HCT116 (cell line): ENCODE measurements at regions not wholly inside any gene's neighbourhood (a gene's known extent, or its start where the extent isn't known, plus 50 kb on each side); places are given as distances from the start of the nearest gene placed in this dataset.

Experiments used
- ATAC-seq: fragments of 200-7000 bp; cut with Tn5 transposase; 2 replicates; pipeline ENCODE4 v1.9.1; 2020; ENCODE audit warnings: mild to moderate bottlenecking, moderate library complexity
- BruUV-seq: library from RNA; stranded (reverse); fragments of 400-500 nt; replicated peaks from 2 replicates; lab custom pipeline; 2021; lab: Mats Ljungman, UMichigan
- CTCF ChIA-PET: fragments of 300-600 bp; sonication (Branson Sonifier 250); formaldehyde crosslinking; loops from one replicate; lab custom pipeline; 2021; ENCODE audit warnings: antibody characterized with exemption; lab: Charles Lee
- POLR2A ChIA-PET: fragments of 300-600, 350-600 bp; sonication (Branson Sonifier 250); formaldehyde crosslinking; loops from one replicate; lab custom pipeline; 2021; ENCODE audit warnings: antibody characterized with exemption; lab: Charles Lee
- RAD21 ChIA-PET, 2 experiments: fragments of 300-600 bp; sonication (Branson Sonifier 250); formaldehyde crosslinking; loops; one replicate each; lab custom pipeline; 2023; ENCODE audit warnings: low total read pairs in 2 of 2; ENCODE audit not compliant: uncharacterized antibody in 2 of 2, unreplicated experiment in 2 of 2, low non-redundant PET in 1 of 2; lab: Charles Lee
- DNase-seq: peaks from one replicate; pipeline ENCODE4 v3.0.0-alpha.2; 2010; ENCODE audit warnings: low read depth, low spot score
- H2AFZ ChIP-seq: fragments of 200-600 bp; shearing (Covaris generic), sonication (generic); 2 replicates; pipeline ENCODE4 v1.6.1; 2017; ENCODE audit warnings: low read depth, mixed run types, mixed read lengths, antibody characterized with exemption, low read length; ENCODE audit not compliant: poor library complexity, severe bottlenecking
- H3K27ac ChIP-seq: 2 replicates; pipeline ENCODE4 v1.5.1; 2012; ENCODE audit warnings: low read depth, low read length
- H3K27me3 ChIP-seq: fragments of 200-600 bp; sonication (generic); 2 replicates; pipeline ENCODE4 v1.6.1; 2016; ENCODE audit warnings: mixed run types, low read length, mixed read lengths; ENCODE audit not compliant: insufficient read depth
- H3K36me3 ChIP-seq, 2 experiments: fragments of 200-500 bp in 1 of 2; fragments of 200-600 bp in 1 of 2; sonication (Bioruptor generic) in 1 of 2; sonication (generic) in 1 of 2; 2 replicates each; pipeline versions ENCODE4 v1.5.1 to v1.6.1; 2014 to 2016; ENCODE audit warnings: low read length in 2 of 2, inconsistent platforms in 1 of 2, mixed read lengths in 1 of 2, mixed run types in 1 of 2; ENCODE audit not compliant: insufficient read depth in 2 of 2, control insufficient read depth in 1 of 2
- H3K4me1 ChIP-seq, 2 experiments: fragments of 200-600 bp in 1 of 2; sonication (generic) in 1 of 2; 2 replicates each; pipeline versions ENCODE4 v1.5.1 to v1.6.1; 2012 to 2017; ENCODE audit warnings: low read length in 2 of 2, inconsistent platforms in 1 of 2, mild to moderate bottlenecking in 1 of 2, mixed read lengths in 1 of 2, mixed run types in 1 of 2, moderate library complexity in 1 of 2; ENCODE audit not compliant: insufficient read depth in 2 of 2, control insufficient read depth in 1 of 2
- H3K4me2 ChIP-seq: fragments of 200-600 bp; sonication (generic); 2 replicates; pipeline ENCODE4 v1.6.1; 2017; ENCODE audit warnings: mixed run types, low read length, mixed read lengths
- H3K4me3 ChIP-seq, 2 experiments: fragments of 200-600 bp in 1 of 2; sonication (generic) in 1 of 2; replicated peaks in 1 of 2; 2 replicates each; pipeline ENCODE4 v1.5.1; 2011 to 2016; ENCODE audit warnings: low read length in 2 of 2, control low read depth in 1 of 2, low read depth in 1 of 2, mild to moderate bottlenecking in 1 of 2, mixed read lengths in 1 of 2, mixed run types in 1 of 2
- H3K79me2 ChIP-seq: fragments of 200-600 bp; sonication (generic); 2 replicates; pipeline ENCODE4 v1.6.1; 2017; ENCODE audit warnings: mild to moderate bottlenecking, mixed run types, low read length, moderate library complexity, mixed read lengths; ENCODE audit not compliant: insufficient read depth
- H3K9ac ChIP-seq: fragments of 200-600 bp; sonication (generic); 2 replicates; pipeline ENCODE4 v1.6.1; 2016; ENCODE audit warnings: low read length, mixed read lengths
- H3K9me2 ChIP-seq: fragments of 200-600 bp; sonication (generic), shearing (Covaris generic); 2 replicates; pipeline ENCODE4 v1.6.1; 2017; ENCODE audit warnings: mixed run types, mild to moderate bottlenecking, moderate library complexity; ENCODE audit not compliant: insufficient read depth
- H3K9me3 ChIP-seq, 2 experiments: fragments of 200-500 bp in 1 of 2; fragments of 200-600 bp in 1 of 2; sonication (Bioruptor generic) in 1 of 2; sonication (generic) in 1 of 2; 2 replicates each; pipeline ENCODE4 v1.6.1; 2014 to 2017; ENCODE audit warnings: low read length in 2 of 2, mixed read lengths in 2 of 2, inconsistent platforms in 1 of 2, low read depth in 1 of 2, mild to moderate bottlenecking in 1 of 2, mixed run types in 1 of 2, moderate library complexity in 1 of 2; ENCODE audit not compliant: control insufficient read depth in 1 of 2, insufficient read depth in 1 of 2
- H4K20me1 ChIP-seq: fragments of 200-600 bp; sonication (generic), shearing (Covaris generic); 2 replicates; pipeline ENCODE4 v1.6.1; 2017; ENCODE audit warnings: mixed run types, mild to moderate bottlenecking, moderate library complexity; ENCODE audit not compliant: insufficient read depth
- CBX3 ChIP-seq: IDR thresholded peaks from 2 replicates; pipeline ENCODE4 v1.6.1; 2012; ENCODE audit warnings: low read depth
- CEBPB ChIP-seq: IDR thresholded peaks from 2 replicates; pipeline ENCODE4 v1.6.1; 2012; ENCODE audit warnings: low read depth
- EGR1 ChIP-seq: IDR thresholded peaks from 2 replicates; pipeline ENCODE4 v1.6.1; 2012; ENCODE audit warnings: low read depth
- EZH2 ChIP-seq: fragments of 200-600 bp; sonication (generic); IDR thresholded peaks from 2 replicates; pipeline ENCODE4 v1.6.1; 2017; ENCODE audit warnings: antibody characterized with exemption, mixed run types
- EZH2phosphoT487 ChIP-seq: fragments of 200-600 bp; IDR thresholded peaks from 2 replicates; pipeline ENCODE4 v1.6.1; 2018; ENCODE audit warnings: antibody characterized with exemption, borderline replicate concordance
- JUND ChIP-seq: IDR thresholded peaks from 2 replicates; pipeline ENCODE4 v1.6.1; 2012
- POLR2AphosphoS5 ChIP-seq: IDR thresholded peaks from 2 replicates; pipeline ENCODE4 v1.6.1; 2011; ENCODE audit warnings: mild to moderate bottlenecking, low read depth, low read length, moderate library complexity
- SRF ChIP-seq: IDR thresholded peaks from 2 replicates; pipeline ENCODE4 v1.6.1; 2012; ENCODE audit warnings: low read depth
- TCF7L2 ChIP-seq: IDR thresholded peaks from 2 replicates; pipeline ENCODE4 v1.7.0; 2011; ENCODE audit warnings: borderline replicate concordance, inconsistent platforms; ENCODE audit not compliant: insufficient read depth, insufficient read length; ENCODE audit errors: extremely low read depth
- YY1 ChIP-seq: IDR thresholded peaks from 2 replicates; pipeline ENCODE4 v1.6.1; 2011; ENCODE audit warnings: low read length, low read depth, moderate library complexity, mild to moderate bottlenecking; ENCODE audit not compliant: insufficient replicate concordance; ENCODE audit errors: extremely low read depth
- ZNF274 ChIP-seq: fragments of 200-500 bp; sonication (Bioruptor generic); IDR thresholded peaks from 2 replicates; pipeline ENCODE4 v1.6.1; 2014; ENCODE audit warnings: mild to moderate bottlenecking, low read depth, low read length, inconsistent platforms
- intact Hi-C: fragments of 100-400 bp; cut with micrococcal nuclease; formaldehyde crosslinking; loops from 2 replicates; pipeline ENCODE4 v1.10.0; 2022
- TF ChIP-seq, protein P1 (sequence below): IDR thresholded peaks from 2 replicates; pipeline ENCODE4 v1.6.1; 2011; ENCODE audit warnings: mild to moderate bottlenecking, low read length, moderate library complexity; ENCODE audit not compliant: insufficient replicate concordance; ENCODE audit errors: extremely low read depth
- TF ChIP-seq, protein P2 (sequence below): IDR thresholded peaks from 2 replicates; pipeline ENCODE4 v1.6.1; 2012; ENCODE audit warnings: low read depth

DNA sequence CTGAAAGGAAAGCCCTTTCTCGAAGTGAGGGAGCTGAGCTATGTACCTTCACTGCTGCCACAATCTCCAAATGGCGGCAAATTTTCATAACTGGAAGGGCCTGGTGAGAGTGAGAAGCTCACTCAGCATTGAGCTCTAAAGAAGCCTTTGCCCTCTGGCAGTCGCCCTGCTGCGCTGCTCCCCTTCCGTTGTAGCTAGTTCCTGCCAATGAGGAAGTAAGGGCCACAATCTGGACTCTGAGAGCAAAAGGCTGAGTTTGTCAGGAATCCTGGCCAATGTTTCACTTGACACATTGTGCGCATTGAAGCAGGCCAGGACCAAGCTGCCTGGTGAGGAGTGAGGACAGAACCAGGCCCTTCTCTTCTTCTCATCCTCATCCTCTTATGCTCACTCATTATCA lies 579.5 kb downstream of the PDCD6IP start:
- Histone ChIP-seq H3K9me3 (peaks cover 0 to 3% of the 10 kb centered on the region in 2 experiments; a peak in 1 of 4 replicates), H3K9ac (no peak overlapping the region)

DNA sequence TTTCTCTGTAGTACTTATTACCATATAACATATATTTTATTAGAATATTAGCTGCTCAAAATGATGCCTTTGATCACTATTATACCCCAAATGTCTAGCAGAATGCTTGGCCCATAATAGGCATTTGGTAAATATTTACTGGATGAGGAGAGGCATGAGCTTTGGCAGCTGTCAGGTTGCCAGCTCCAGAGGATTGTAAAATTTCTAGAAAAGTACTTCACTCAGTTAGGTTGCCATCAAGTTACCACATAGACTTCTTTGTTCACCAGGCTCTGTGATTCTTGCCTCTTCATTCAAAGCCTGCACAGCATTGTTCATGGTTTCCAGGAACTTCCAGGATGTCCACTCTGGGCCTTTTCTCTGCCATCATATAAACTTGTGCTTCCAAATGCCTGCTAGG lies 582.8 kb downstream of the PDCD6IP start:
- peaks cover 0 to 3% of the 10 kb centered on the region in 2 experiments; a peak in 1 of 4 replicates for H3K9me3 ChIP-seq
- intact Hi-C loops: no loop called here
- no TSS peak for BruUV-seq
- TF ChIP-seq, protein P1, sequence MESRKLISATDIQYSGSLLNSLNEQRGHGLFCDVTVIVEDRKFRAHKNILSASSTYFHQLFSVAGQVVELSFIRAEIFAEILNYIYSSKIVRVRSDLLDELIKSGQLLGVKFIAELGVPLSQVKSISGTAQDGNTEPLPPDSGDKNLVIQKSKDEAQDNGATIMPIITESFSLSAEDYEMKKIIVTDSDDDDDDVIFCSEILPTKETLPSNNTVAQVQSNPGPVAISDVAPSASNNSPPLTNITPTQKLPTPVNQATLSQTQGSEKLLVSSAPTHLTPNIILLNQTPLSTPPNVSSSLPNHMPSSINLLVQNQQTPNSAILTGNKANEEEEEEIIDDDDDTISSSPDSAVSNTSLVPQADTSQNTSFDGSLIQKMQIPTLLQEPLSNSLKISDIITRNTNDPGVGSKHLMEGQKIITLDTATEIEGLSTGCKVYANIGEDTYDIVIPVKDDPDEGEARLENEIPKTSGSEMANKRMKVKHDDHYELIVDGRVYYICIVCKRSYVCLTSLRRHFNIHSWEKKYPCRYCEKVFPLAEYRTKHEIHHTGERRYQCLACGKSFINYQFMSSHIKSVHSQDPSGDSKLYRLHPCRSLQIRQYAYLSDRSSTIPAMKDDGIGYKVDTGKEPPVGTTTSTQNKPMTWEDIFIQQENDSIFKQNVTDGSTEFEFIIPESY: no peak
- TF ChIP-seq EZH2 (no peak), ZNF274 (no peak), EZH2phosphoT487 (no peak), SRF (no peak), YY1 (no peak), CBX3 (no peak), POLR2AphosphoS5 (no peak)
- TF ChIP-seq, protein P2, sequence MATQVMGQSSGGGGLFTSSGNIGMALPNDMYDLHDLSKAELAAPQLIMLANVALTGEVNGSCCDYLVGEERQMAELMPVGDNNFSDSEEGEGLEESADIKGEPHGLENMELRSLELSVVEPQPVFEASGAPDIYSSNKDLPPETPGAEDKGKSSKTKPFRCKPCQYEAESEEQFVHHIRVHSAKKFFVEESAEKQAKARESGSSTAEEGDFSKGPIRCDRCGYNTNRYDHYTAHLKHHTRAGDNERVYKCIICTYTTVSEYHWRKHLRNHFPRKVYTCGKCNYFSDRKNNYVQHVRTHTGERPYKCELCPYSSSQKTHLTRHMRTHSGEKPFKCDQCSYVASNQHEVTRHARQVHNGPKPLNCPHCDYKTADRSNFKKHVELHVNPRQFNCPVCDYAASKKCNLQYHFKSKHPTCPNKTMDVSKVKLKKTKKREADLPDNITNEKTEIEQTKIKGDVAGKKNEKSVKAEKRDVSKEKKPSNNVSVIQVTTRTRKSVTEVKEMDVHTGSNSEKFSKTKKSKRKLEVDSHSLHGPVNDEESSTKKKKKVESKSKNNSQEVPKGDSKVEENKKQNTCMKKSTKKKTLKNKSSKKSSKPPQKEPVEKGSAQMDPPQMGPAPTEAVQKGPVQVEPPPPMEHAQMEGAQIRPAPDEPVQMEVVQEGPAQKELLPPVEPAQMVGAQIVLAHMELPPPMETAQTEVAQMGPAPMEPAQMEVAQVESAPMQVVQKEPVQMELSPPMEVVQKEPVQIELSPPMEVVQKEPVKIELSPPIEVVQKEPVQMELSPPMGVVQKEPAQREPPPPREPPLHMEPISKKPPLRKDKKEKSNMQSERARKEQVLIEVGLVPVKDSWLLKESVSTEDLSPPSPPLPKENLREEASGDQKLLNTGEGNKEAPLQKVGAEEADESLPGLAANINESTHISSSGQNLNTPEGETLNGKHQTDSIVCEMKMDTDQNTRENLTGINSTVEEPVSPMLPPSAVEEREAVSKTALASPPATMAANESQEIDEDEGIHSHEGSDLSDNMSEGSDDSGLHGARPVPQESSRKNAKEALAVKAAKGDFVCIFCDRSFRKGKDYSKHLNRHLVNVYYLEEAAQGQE: no peak
- no peaks in the 10 kb centered on the region for H3K9me2 ChIP-seq
- no peak for ATAC-seq
- H4K20me1 ChIP-seq: no peaks in the 10 kb centered on the region
- no peak for DNase-seq
- no peak overlapping the region for H3K9ac ChIP-seq
- H3K4me1 ChIP-seq: no peaks in the 10 kb centered on the region
- no peak overlapping the region for H2AFZ ChIP-seq
- ChIA-PET CTCF (no interaction called here), RAD21 (no interaction called here), POLR2A (no interaction called here)
- H3K27ac ChIP-seq: no peak overlapping the region
- no peaks in the 10 kb centered on the region for H3K36me3 ChIP-seq
- H3K27me3 ChIP-seq: no peaks in the 10 kb centered on the region
- no peak overlapping the region for H3K4me3 ChIP-seq
- no peaks in the 10 kb centered on the region for H3K79me2 ChIP-seq
- H3K4me2 ChIP-seq: no peak overlapping the region

More for the DNA sequence above, 579.5 kb downstream of the PDCD6IP start:
- Histone ChIP-seq H3K27ac (no peak overlapping the region), H3K4me2 (no peak overlapping the region), H3K9me2 (no peaks in the 10 kb centered on the region), H3K36me3 (no peaks in the 10 kb centered on the region), H3K4me3 (no peak overlapping the region), H3K79me2 (no peaks in the 10 kb centered on the region), H2AFZ (no peak overlapping the region), H4K20me1 (no peaks in the 10 kb centered on the region), H3K4me1 (no peaks in the 10 kb centered on the region), H3K27me3 (no peaks in the 10 kb centered on the region)
- ChIA-PET POLR2A (no interaction called here), RAD21 (no interaction called here), CTCF (no interaction called here)
- no peak for TF ChIP-seq SRF
- TF ChIP-seq TCF7L2: no peak
- TF ChIP-seq EGR1: no peak
- TF ChIP-seq CEBPB: no peak
- TF ChIP-seq JUND: no peak
- DNase-seq (no peak), ATAC-seq (no peak)
- intact Hi-C loops: no loop called here
- BruUV-seq: no TSS peak
